OCI-LY7 (cell line): ENCODE measurements at regions not wholly inside any gene's neighbourhood (a gene's known extent, or its start where the extent isn't known, plus 50 kb on each side); places are given as distances from the start of the nearest gene placed in this dataset.

Experiments
- CTCF ChIP-seq: fragments of 200-600 bp; sonication (generic); conservative IDR thresholded peaks from 2 replicates; pipeline ENCODE4 v1.5.1; 2014; ENCODE audit warnings: mild to moderate bottlenecking, antibody characterized with exemption, low read length, moderate library complexity, mixed read lengths
- EZH2phosphoT487 ChIP-seq: fragments of 200-600 bp; sonication (generic); IDR thresholded peaks from 2 replicates; pipeline ENCODE4 v1.6.1; 2018; ENCODE audit warnings: low read depth, borderline replicate concordance, mild to moderate bottlenecking, mixed run types, antibody characterized with exemption, low read length, moderate library complexity, mixed read lengths

GRCh38 chr5:135707302-135707701, 127.2 kb upstream of the SLC25A48 start:
- TF ChIP-seq CTCF (no peak), EZH2phosphoT487 (no peak)
